HG03378 (cell line): ENCODE measurements at regions not wholly inside any gene's neighbourhood (a gene's known extent, or its start where the extent isn't known, plus 50 kb on each side); places are given as distances from the start of the nearest gene placed in this dataset.

Experiments
- ATAC-seq: cut with Tn5 transposase; IDR thresholded peaks from one replicate; pipeline ENCODE4 v1.9.1; 2021; ENCODE audit warnings: mild to moderate bottlenecking, moderate library complexity; ENCODE audit not compliant: unreplicated experiment

GRCh38 chr4:176568238-176568637 lies 224.5 kb downstream of the VEGFC start:
- ATAC-seq, result no peak

- no peak for ATAC-seq
Measured at GRCh38 chr4:176569301-176569700, 223.4 kb downstream of the VEGFC start.

GRCh38 chr4:176571206-176571605 lies 221.5 kb downstream of the VEGFC start:
- ATAC-seq, result no peak

- no peak for ATAC-seq
Measured at GRCh38 chr4:176575141-176575730, 217.5 kb downstream of the VEGFC start.

- no peak for ATAC-seq
Measured at GRCh38 chr4:176579226-176579625, 213.5 kb downstream of the VEGFC start.

- ATAC-seq, result no peak
Measured at GRCh38 chr4:176583278-176583677, 209.4 kb downstream of the VEGFC start.

- ATAC-seq, result no peak
Measured at GRCh38 chr4:176584031-176584606, 208.6 kb downstream of the VEGFC start.

GRCh38 chr4:176587920-176588319 lies 204.8 kb downstream of the VEGFC start:
- no peak for ATAC-seq

- ATAC-seq, result no peak
Measured at GRCh38 chr4:176588436-176588835, 204.3 kb downstream of the VEGFC start.

- no peak for ATAC-seq
Measured at GRCh38 chr4:176592976-176593670, 199.6 kb downstream of the VEGFC start.

- no peak for ATAC-seq
Measured at GRCh38 chr4:176593943-176594342, 198.8 kb downstream of the VEGFC start.

- ATAC-seq, result no peak
Measured at GRCh38 chr4:176595257-176595656, 197.5 kb downstream of the VEGFC start.

GRCh38 chr4:176601124-176601523 lies 191.6 kb downstream of the VEGFC start:
- ATAC-seq, result no peak

GRCh38 chr4:176607807-176608206 lies 184.9 kb downstream of the VEGFC start:
- no peak for ATAC-seq

GRCh38 chr4:176608346-176608745 lies 184.4 kb downstream of the VEGFC start:
- ATAC-seq, result no peak

- ATAC-seq, result no peak
Measured at GRCh38 chr4:176610594-176610993, 182.1 kb downstream of the VEGFC start.

- no peak for ATAC-seq
Measured at GRCh38 chr4:176611381-176611780, 181.3 kb downstream of the VEGFC start.

- ATAC-seq, result no peak
Measured at GRCh38 chr4:176611951-176612350, 180.8 kb downstream of the VEGFC start.

GRCh38 chr4:176614793-176615192 lies 177.9 kb downstream of the VEGFC start:
- ATAC-seq, result no peak

- no peak for ATAC-seq
Measured at GRCh38 chr4:176616151-176616550, 176.6 kb downstream of the VEGFC start.

GRCh38 chr4:176618138-176618537 lies 174.6 kb downstream of the VEGFC start:
- no peak for ATAC-seq

- ATAC-seq, result no peak
Measured at GRCh38 chr4:176619430-176619829, 173.3 kb downstream of the VEGFC start.
